Inflammatory macrophage treated with lipopolysaccharide for 4 hours (primary cell): ENCODE measurements at regions not wholly inside any gene's neighbourhood (a gene's known extent, or its start where the extent isn't known, plus 50 kb on each side); places are given as distances from the start of the nearest gene placed in this dataset.
A peak's percentile ranks its signal among the peaks of the same experiment; 100 is the strongest.

Experiments
- DNase-seq: peaks from one replicate; pipeline ENCODE4 v3.0.0-alpha.2; 2020

GRCh38 chr22:22422629-22423112 lies 85.9 kb downstream of the ZNF280B start:
- DNase-seq = peak; percentile 62

GRCh38 chr22:22423681-22424080 lies 84.9 kb downstream of the ZNF280B start:
- no peak for DNase-seq

GRCh38 chr22:22424210-22424800 lies 84.2 kb downstream of the ZNF280B start:
- DNase-seq = no peak

- no peak for DNase-seq
These were observed 83.6 kb downstream of the ZNF280B start for GRCh38 chr22:22424956-22425355.

GRCh38 chr22:22425356-22425755 lies 83.2 kb downstream of the ZNF280B start:
- no peak for DNase-seq

GRCh38 chr22:22425783-22426624 lies 82.5 kb downstream of the ZNF280B start:
- DNase-seq = no peak

GRCh38 chr22:22427542-22428065 lies 80.9 kb downstream of the ZNF280B start:
- DNase-seq = no peak

- no peak for DNase-seq
These were observed 80.1 kb downstream of the ZNF280B start for GRCh38 chr22:22428222-22429098.

GRCh38 chr22:22429369-22430108 lies 79.0 kb downstream of the ZNF280B start:
- DNase-seq = no peak

GRCh38 chr22:22430111-22430820 lies 78.3 kb downstream of the ZNF280B start:
- DNase-seq = no peak

- peak; percentile 67 for DNase-seq
These were observed 77.0 kb downstream of the ZNF280B start for GRCh38 chr22:22431271-22432220.

GRCh38 chr22:22432479-22432878 lies 76.1 kb downstream of the ZNF280B start:
- DNase-seq = no peak

- no peak for DNase-seq
These were observed 75.6 kb downstream of the ZNF280B start for GRCh38 chr22:22432937-22433336.

- DNase-seq = no peak
These were observed 74.8 kb downstream of the ZNF280B start for GRCh38 chr22:22433770-22434169.
